ENCODE measurements at regions not wholly inside any gene's neighbourhood (a gene's known extent, or its start where the extent isn't known, plus 50 kb on each side); places are given as distances from the start of the nearest gene placed in this dataset.

DNA sequence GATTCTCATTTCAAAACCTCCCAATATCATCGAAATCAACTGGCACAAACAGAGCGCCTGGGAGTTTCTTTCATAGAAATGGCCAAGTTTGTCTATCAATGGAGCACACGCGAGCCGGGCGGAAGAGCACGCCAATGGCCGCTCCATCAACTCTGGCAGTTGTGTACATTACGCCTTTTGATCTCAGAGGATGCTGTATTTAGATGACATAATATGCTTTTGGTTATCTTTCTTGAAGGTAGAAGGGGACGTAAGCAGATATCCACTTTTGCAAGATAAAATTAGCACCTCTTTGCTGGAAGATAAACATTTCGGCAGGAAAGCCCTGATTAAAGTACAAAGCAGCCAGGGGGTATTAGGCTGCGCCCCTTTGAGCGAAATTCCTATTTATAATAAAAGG, 287.4 kb downstream of the IRF8 start:
- TF ChIP-seq, protein P1, sequence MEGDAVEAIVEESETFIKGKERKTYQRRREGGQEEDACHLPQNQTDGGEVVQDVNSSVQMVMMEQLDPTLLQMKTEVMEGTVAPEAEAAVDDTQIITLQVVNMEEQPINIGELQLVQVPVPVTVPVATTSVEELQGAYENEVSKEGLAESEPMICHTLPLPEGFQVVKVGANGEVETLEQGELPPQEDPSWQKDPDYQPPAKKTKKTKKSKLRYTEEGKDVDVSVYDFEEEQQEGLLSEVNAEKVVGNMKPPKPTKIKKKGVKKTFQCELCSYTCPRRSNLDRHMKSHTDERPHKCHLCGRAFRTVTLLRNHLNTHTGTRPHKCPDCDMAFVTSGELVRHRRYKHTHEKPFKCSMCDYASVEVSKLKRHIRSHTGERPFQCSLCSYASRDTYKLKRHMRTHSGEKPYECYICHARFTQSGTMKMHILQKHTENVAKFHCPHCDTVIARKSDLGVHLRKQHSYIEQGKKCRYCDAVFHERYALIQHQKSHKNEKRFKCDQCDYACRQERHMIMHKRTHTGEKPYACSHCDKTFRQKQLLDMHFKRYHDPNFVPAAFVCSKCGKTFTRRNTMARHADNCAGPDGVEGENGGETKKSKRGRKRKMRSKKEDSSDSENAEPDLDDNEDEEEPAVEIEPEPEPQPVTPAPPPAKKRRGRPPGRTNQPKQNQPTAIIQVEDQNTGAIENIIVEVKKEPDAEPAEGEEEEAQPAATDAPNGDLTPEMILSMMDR (IDR thresholded peaks at IDR 0.05) = no peak
- TF ChIP-seq POLR2A (IDR thresholded peaks at IDR 0.05) (no peak), POLR2AphosphoS5 (IDR thresholded peaks at IDR 0.05) (no peak)

Data from sigmoid colon (tissue), 4 donors.